ENCODE measurements at regions not wholly inside any gene's neighbourhood (a gene's known extent, or its start where the extent isn't known, plus 50 kb on each side); places are given as distances from the start of the nearest gene placed in this dataset.

GRCh38 chr6:126625019-126625418, 285.1 kb downstream of the CENPW start:
- Mint-ChIP-seq H3K4me1 (ENCODE audit: insufficient read depth, unreplicated experiment) (no peaks in the 10 kb centered on the region), H3K36me3 (ENCODE audit: insufficient read depth, unreplicated experiment) (no peaks in the 10 kb centered on the region), H3K4me3 (ENCODE audit: unreplicated experiment) (no peak overlapping the region), H3K9me3 (ENCODE audit: unreplicated experiment) (no peaks in the 10 kb centered on the region), H3K27me3 (ENCODE audit: insufficient read depth, unreplicated experiment) (no peaks in the 10 kb centered on the region), H3K27ac (ENCODE audit: low read depth, unreplicated experiment) (no peak overlapping the region)
- TF ChIP-seq, protein P1, sequence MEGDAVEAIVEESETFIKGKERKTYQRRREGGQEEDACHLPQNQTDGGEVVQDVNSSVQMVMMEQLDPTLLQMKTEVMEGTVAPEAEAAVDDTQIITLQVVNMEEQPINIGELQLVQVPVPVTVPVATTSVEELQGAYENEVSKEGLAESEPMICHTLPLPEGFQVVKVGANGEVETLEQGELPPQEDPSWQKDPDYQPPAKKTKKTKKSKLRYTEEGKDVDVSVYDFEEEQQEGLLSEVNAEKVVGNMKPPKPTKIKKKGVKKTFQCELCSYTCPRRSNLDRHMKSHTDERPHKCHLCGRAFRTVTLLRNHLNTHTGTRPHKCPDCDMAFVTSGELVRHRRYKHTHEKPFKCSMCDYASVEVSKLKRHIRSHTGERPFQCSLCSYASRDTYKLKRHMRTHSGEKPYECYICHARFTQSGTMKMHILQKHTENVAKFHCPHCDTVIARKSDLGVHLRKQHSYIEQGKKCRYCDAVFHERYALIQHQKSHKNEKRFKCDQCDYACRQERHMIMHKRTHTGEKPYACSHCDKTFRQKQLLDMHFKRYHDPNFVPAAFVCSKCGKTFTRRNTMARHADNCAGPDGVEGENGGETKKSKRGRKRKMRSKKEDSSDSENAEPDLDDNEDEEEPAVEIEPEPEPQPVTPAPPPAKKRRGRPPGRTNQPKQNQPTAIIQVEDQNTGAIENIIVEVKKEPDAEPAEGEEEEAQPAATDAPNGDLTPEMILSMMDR (IDR thresholded peaks at IDR 0.05; ENCODE audit: unreplicated experiment), result no peak
- BruUV-seq (replicated peaks), result no TSS peak
- intact Hi-C loops (cut with micrococcal nuclease), result no loop called here
- peak; percentile 58 for DNase-seq (ENCODE audit: unreplicated experiment)
- CTCF ChIA-PET, result no interaction called here
- POLR2A ChIA-PET, result no interaction called here

DNA sequence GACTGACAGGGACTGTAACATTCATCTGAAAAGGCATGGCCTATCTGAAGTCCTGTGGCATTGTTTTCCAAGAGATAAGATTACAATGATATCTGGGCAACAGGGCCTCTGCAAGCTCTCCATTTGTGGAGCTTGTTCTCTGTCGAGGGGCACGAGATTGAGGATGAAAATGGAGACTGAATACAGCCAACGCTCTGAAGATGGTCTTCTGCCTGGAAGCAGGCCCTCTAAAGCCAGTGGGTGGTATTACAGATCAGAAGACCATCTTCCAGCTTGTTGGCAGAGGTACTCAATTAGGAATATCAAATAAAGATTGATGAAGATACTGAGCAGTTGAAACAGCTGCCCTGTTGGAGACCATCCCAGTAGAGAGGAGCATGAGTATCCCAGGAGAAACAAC, 288.2 kb downstream of the CENPW start:
- Mint-ChIP-seq H3K27ac (ENCODE audit: low read depth, unreplicated experiment) (no peak overlapping the region), H3K36me3 (ENCODE audit: insufficient read depth, unreplicated experiment) (no peaks in the 10 kb centered on the region), H3K4me3 (ENCODE audit: unreplicated experiment) (no peak overlapping the region), H3K9me3 (ENCODE audit: unreplicated experiment) (no peaks in the 10 kb centered on the region), H3K4me1 (ENCODE audit: insufficient read depth, unreplicated experiment) (no peaks in the 10 kb centered on the region), H3K27me3 (ENCODE audit: insufficient read depth, unreplicated experiment) (no peaks in the 10 kb centered on the region)
- no peak for DNase-seq (ENCODE audit: unreplicated experiment)
- CTCF ChIA-PET, result interaction anchor here (0.9 kb wide), 1 partner anchor 29 kb away, joined by 4 read pairs; no protein-coding TSS in a partner anchor
- TF ChIP-seq, protein P1 (IDR thresholded peaks at IDR 0.05; ENCODE audit: unreplicated experiment), result no peak
- intact Hi-C loops (cut with micrococcal nuclease), result no loop called here
- BruUV-seq (replicated peaks), result no TSS peak
- POLR2A ChIA-PET, result interaction anchor here (1.2 kb wide), 1 partner anchor 9 kb away, joined by 3 read pairs; no protein-coding TSS in a partner anchor

DNA sequence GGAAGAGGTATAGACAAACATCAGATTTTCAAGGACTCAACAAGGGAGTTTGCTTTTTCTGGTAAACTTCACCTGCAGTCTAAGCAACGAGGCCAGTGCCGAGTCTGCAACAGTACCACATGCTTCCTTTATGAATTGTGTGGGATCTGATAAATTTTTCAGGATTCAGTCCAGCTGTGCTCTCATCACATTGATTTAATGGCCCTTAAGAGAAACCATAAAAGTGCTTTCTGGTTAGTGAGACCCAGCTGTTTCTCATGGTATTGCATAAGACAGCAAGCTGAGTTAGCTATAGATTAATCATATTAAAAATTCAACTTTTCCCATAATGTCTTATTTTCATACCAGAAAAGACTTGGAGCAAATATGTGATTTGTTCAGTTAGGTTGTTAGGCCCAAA, 291.4 kb downstream of the CENPW start:
- intact Hi-C loops (cut with micrococcal nuclease), result no loop called here
- H3K27me3 Mint-ChIP-seq (ENCODE audit: insufficient read depth, unreplicated experiment), result no peaks in the 10 kb centered on the region
- no peak overlapping the region for H3K27ac Mint-ChIP-seq (ENCODE audit: low read depth, unreplicated experiment)
- H3K4me1 Mint-ChIP-seq (ENCODE audit: insufficient read depth, unreplicated experiment), result no peaks in the 10 kb centered on the region
- H3K9me3 Mint-ChIP-seq (ENCODE audit: unreplicated experiment), result no peaks in the 10 kb centered on the region
- BruUV-seq (replicated peaks), result no TSS peak
- no peak for DNase-seq (ENCODE audit: unreplicated experiment)
- H3K4me3 Mint-ChIP-seq (ENCODE audit: unreplicated experiment), result no peak overlapping the region
- ChIA-PET POLR2A (no interaction called here), CTCF (interaction anchor here (0.6 kb wide), 1 partner anchor 89 kb away, joined by 4 read pairs; no protein-coding TSS in a partner anchor)
- TF ChIP-seq, protein P1 (IDR thresholded peaks at IDR 0.05; ENCODE audit: unreplicated experiment), result no peak
- H3K36me3 Mint-ChIP-seq (ENCODE audit: insufficient read depth, unreplicated experiment), result no peaks in the 10 kb centered on the region

DNA sequence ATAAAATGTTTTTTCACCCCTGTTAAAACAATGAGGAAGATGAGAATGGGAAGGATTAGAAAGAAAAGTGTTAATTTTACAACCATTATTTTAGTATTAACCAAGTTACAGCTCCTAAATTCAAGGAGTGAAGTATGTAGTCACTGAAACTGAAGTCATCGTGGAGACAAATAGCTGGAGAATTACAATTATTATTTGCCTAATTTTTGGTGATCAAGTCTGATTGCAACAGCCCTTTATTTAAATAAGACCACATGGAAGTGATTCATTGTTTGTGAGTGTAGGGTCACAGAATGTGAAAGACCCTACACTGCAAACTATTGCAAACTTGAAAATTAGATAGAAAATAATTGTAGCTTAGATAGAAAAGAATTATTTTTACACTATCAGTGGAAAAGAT, 292.4 kb downstream of the CENPW start:
- Mint-ChIP-seq H3K9me3 (ENCODE audit: unreplicated experiment) (no peaks in the 10 kb centered on the region), H3K4me3 (ENCODE audit: unreplicated experiment) (no peak overlapping the region), H3K27me3 (ENCODE audit: insufficient read depth, unreplicated experiment) (no peaks in the 10 kb centered on the region), H3K4me1 (ENCODE audit: insufficient read depth, unreplicated experiment) (no peaks in the 10 kb centered on the region), H3K36me3 (ENCODE audit: insufficient read depth, unreplicated experiment) (no peaks in the 10 kb centered on the region), H3K27ac (ENCODE audit: low read depth, unreplicated experiment) (no peak overlapping the region)
- CTCF ChIA-PET, result interaction anchor here (0.7 kb wide), 1 partner anchor 25 kb away, joined by 3 read pairs; no protein-coding TSS in a partner anchor
- POLR2A ChIA-PET, result no interaction called here
- TF ChIP-seq, protein P1 (IDR thresholded peaks at IDR 0.05; ENCODE audit: unreplicated experiment), result no peak
- DNase-seq (ENCODE audit: unreplicated experiment), result no peak
- intact Hi-C loops (cut with micrococcal nuclease), result no loop called here
- no TSS peak for BruUV-seq (replicated peaks)

Data from MCF 10A (cell line).